ENCODE measurements at regions not wholly inside any gene's neighbourhood (a gene's known extent, or its start where the extent isn't known, plus 50 kb on each side); places are given as distances from the start of the nearest gene placed in this dataset.

GRCh38 chr14:62244221-62244620 lies 482.0 kb downstream of the SNAPC1 start:
- no peak for TF ChIP-seq ERF (CRISPR knock-in tag; IDR thresholded peaks at IDR 0.05)
- TF ChIP-seq SNRNP70 (optimal IDR thresholded peaks at IDR 0.05; ENCODE audit: low read depth, low read length): no peak
- TF ChIP-seq MAFK (IDR thresholded peaks at IDR 0.05; ENCODE audit: low read length): no peak
- TF ChIP-seq STAT5A (IDR thresholded peaks at IDR 0.05; ENCODE audit: borderline replicate concordance, low read length): no peak
- TF ChIP-seq, protein P1, sequence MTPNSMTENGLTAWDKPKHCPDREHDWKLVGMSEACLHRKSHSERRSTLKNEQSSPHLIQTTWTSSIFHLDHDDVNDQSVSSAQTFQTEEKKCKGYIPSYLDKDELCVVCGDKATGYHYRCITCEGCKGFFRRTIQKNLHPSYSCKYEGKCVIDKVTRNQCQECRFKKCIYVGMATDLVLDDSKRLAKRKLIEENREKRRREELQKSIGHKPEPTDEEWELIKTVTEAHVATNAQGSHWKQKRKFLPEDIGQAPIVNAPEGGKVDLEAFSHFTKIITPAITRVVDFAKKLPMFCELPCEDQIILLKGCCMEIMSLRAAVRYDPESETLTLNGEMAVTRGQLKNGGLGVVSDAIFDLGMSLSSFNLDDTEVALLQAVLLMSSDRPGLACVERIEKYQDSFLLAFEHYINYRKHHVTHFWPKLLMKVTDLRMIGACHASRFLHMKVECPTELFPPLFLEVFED (CRISPR knock-in tag; conservative IDR thresholded peaks at IDR 0.05): no peak
- no peak for TF ChIP-seq NR2C2 (CRISPR knock-in tag; IDR thresholded peaks at IDR 0.05)
- TF ChIP-seq NR2C2 (tag; IDR thresholded peaks at IDR 0.05): no peak
- TF ChIP-seq, protein P2, sequence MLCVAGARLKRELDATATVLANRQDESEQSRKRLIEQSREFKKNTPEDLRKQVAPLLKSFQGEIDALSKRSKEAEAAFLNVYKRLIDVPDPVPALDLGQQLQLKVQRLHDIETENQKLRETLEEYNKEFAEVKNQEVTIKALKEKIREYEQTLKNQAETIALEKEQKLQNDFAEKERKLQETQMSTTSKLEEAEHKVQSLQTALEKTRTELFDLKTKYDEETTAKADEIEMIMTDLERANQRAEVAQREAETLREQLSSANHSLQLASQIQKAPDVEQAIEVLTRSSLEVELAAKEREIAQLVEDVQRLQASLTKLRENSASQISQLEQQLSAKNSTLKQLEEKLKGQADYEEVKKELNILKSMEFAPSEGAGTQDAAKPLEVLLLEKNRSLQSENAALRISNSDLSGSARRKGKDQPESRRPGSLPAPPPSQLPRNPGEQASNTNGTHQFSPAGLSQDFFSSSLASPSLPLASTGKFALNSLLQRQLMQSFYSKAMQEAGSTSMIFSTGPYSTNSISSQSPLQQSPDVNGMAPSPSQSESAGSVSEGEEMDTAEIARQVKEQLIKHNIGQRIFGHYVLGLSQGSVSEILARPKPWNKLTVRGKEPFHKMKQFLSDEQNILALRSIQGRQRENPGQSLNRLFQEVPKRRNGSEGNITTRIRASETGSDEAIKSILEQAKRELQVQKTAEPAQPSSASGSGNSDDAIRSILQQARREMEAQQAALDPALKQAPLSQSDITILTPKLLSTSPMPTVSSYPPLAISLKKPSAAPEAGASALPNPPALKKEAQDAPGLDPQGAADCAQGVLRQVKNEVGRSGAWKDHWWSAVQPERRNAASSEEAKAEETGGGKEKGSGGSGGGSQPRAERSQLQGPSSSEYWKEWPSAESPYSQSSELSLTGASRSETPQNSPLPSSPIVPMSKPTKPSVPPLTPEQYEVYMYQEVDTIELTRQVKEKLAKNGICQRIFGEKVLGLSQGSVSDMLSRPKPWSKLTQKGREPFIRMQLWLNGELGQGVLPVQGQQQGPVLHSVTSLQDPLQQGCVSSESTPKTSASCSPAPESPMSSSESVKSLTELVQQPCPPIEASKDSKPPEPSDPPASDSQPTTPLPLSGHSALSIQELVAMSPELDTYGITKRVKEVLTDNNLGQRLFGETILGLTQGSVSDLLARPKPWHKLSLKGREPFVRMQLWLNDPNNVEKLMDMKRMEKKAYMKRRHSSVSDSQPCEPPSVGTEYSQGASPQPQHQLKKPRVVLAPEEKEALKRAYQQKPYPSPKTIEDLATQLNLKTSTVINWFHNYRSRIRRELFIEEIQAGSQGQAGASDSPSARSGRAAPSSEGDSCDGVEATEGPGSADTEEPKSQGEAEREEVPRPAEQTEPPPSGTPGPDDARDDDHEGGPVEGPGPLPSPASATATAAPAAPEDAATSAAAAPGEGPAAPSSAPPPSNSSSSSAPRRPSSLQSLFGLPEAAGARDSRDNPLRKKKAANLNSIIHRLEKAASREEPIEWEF (CRISPR knock-in tag; IDR thresholded peaks at IDR 0.05): no peak
- no peak for TF ChIP-seq SIN3A (IDR thresholded peaks at IDR 0.05; ENCODE audit: borderline replicate concordance in 2 of 2, control insufficient read depth in 1 of 2, low read depth in 2 of 2, low read length in 2 of 2)
- TF ChIP-seq SP1 (CRISPR knock-in tag; IDR thresholded peaks at IDR 0.05): no peak
